Glomerular visceral epithelial cell (primary cell): ENCODE measurements at regions not wholly inside any gene's neighbourhood (a gene's known extent, or its start where the extent isn't known, plus 50 kb on each side); places are given as distances from the start of the nearest gene placed in this dataset.

Experiments
- DNase-seq: peaks from one replicate; pipeline ENCODE4 v3.0.0-alpha.2; 2016; ENCODE audit errors: extremely low spot score

DNA sequence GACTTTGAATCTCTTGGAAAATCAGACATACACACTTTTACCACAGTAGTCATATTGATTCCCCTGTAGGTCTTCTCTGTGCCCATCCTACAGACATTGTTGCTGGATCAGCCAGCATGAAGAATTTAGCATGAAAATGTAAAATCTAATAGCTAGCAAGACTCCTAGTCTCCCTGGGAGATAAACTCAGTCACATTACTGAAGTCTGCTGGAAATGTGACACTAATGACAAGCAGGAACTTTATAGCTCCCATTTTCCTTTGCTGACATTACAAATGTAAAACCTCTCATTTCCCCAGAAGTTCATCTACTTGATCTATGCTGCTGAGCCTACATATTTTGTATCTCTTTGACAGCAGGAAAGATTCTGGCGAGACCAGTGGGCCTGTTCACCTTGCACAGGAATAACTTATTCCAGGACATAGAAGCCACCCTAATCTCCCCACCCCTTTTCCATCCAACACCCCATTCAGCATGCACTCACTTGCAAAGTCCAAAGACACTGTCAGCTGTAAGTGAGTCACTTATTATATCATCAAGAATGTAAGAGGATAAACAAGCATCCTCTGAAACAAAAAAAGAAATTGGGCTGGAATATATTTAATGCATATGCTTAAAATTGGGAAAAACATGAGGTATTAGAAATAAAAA is 648.3 kb upstream of the PKDCC start:
- DNase-seq, result no peak

- no peak for DNase-seq
Observed at GRCh38 chr2:41400088-41400665, 647.6 kb upstream of the PKDCC start.

DNA sequence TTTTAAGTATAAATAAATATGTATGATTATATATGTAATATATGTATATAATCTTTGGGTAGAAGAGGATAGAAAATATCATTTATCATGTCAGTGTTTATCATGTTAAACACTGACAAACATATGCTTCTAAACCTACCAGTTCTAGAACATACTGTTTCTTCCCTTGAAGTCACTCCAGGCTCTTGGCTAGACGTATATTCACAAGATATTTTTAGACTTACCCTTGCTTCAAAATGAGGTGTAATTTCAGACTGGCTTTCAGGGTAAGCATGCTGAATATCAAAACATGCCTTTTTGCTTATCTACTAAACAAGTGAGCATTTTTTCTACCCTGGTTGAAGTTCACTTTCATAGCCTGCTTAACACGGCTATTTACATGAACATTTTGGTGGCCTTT is 642.4 kb upstream of the PKDCC start:
- DNase-seq, result no peak

DNA sequence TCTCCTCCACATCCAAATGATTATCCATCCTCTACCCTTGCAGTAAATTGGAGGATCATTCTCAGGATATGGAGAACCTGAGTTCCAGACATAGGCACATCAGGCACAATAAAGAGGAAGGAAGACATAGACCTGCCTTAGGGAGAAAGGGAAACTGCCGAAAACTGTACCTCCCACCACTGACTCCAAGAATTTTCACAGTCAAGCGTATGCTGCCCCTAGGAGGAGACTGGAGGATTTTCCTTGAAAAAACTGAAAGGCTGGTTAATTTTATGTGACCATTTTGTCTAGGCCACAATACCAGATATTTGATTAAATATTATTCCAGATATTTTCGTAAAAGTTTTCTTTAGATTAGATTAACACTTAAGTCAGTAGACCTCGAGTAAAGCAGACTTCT is 638.5 kb upstream of the PKDCC start:
- DNase-seq, result no peak

GRCh38 chr2:41410011-41410410 is 637.8 kb upstream of the PKDCC start:
- no peak for DNase-seq

- DNase-seq, result no peak
Observed at GRCh38 chr2:41413813-41414485, 633.9 kb upstream of the PKDCC start.

GRCh38 chr2:41414486-41415230 is 633.2 kb upstream of the PKDCC start:
- peak; percentile 7 for DNase-seq

- DNase-seq, result no peak
Observed at GRCh38 chr2:41417511-41417910, 630.3 kb upstream of the PKDCC start.

DNA sequence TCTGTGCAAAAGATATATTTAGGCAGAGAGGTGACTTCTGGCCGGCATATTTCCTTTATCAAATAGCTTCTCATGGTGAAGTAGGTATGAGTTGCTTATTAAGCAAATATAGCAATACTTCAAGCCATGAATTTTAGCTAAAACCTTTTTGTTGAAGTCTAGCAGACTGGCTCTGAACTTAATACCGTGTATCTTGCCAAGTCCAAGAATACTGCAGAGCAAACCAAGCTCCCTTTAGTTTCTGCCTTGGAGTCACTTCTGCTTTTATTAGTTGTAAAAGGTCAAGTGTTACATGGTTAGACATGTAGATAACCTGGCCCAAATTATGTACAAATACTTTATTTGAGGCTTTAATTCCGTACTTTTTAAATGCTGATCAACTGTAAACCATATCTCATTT is 627.6 kb upstream of the PKDCC start:
- DNase-seq, result no peak

GRCh38 chr2:41420872-41421271 is 626.9 kb upstream of the PKDCC start:
- no peak for DNase-seq

GRCh38 chr2:41431756-41432155 is 616.1 kb upstream of the PKDCC start:
- DNase-seq, result no peak

GRCh38 chr2:41432459-41432858 is 615.4 kb upstream of the PKDCC start:
- DNase-seq, result no peak

- DNase-seq, result no peak
Observed at GRCh38 chr2:41434991-41435390, 612.8 kb upstream of the PKDCC start.

GRCh38 chr2:41441958-41442357 is 605.9 kb upstream of the PKDCC start:
- DNase-seq, result no peak

DNA sequence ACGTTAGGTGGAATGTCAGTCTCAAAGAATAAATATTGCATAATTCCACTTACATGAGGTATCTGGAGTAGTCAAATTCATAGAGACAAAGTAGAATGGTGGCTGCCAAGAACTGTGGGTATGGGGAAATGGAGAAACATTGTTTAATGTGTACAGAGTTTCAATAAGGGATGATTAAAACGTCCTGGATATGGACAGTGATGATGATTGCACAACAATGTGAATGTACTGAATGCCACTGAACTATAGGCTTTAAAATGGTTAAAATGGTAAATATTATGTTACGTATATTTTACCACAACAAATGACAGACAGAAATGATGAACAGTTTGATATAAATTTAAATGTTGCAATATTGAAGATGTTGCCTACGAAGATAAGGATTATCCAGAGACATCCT is 602.0 kb upstream of the PKDCC start:
- DNase-seq, result no peak

GRCh38 chr2:41446266-41446665 is 601.6 kb upstream of the PKDCC start:
- no peak for DNase-seq

- no peak for DNase-seq
Observed at GRCh38 chr2:41448221-41448620, 599.6 kb upstream of the PKDCC start.

GRCh38 chr2:41457026-41457425 is 590.8 kb upstream of the PKDCC start:
- DNase-seq, result no peak

- no peak for DNase-seq
Observed at GRCh38 chr2:41460661-41461060, 587.2 kb upstream of the PKDCC start.

DNA sequence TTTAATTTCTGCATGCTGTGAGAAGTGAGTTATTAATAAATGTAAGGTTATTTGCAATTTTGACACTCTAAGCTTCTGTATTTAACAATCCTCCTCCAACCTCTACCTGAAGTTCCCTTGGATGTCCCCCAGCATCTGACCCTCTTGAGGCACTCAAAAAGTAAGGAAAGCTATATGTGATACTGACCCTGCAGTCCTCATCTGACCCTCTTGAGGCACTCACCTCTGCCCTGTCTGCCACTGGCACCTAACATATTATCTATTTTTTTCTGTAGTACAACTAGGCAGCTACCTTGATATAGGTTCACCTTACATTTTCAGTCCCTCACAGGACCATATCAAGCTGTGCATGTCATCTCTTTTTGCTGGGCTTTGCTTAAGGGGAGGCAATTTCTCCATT is 583.4 kb upstream of the PKDCC start:
- no peak for DNase-seq

- DNase-seq, result no peak
Observed at GRCh38 chr2:41475959-41476358, 571.9 kb upstream of the PKDCC start.

DNA sequence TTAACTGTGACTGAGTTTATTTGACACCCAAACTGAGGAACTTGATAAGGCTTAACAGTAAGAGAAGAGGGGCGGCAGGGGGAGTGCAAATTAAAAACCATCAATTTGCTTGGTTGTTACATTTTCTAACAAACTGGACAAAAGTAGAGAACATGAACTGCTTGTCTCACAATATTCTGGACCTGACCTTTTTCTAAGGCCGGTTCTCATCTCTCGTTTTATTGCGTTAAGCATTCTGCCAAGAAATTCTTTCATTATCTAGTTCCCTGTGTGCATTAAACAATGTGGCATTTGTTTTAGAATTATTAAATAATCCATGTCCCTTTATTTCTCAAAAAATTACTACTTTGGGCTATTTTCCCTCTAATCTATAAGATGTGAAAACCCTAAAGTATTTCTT is 565.2 kb upstream of the PKDCC start:
- no peak for DNase-seq

DNA sequence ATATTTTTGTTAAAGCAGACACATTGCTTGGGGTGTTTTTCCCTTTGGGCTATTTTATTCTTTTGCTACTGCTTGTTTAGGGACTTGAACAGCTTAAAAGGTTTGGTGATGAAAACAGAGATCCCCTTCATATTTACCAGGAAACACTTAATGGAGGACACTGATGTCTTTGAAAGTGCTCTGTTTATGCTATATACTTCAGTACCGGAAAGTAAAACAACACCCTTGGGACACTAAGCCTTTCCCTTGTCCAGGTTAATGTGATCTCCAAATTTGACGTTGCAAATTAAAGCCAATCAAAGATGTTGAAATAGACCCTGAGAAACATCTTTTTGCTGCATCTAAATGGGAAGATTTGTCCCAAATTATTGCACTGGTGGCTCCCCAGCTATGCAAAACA is 564.6 kb upstream of the PKDCC start:
- no peak for DNase-seq
